HG03108 (cell line): ENCODE measurements at regions not wholly inside any gene's neighbourhood (a gene's known extent, or its start where the extent isn't known, plus 50 kb on each side); places are given as distances from the start of the nearest gene placed in this dataset.

Source experiments
- ATAC-seq: cut with Tn5 transposase; IDR thresholded peaks from one replicate; pipeline ENCODE4 v1.9.1; 2021; ENCODE audit warnings: moderate library complexity; ENCODE audit not compliant: unreplicated experiment

GRCh38 chr7:118013252-118014010 lies 140.2 kb upstream of the CTTNBP2 start:
- ATAC-seq: no peak

GRCh38 chr7:118022546-118022945 lies 149.3 kb upstream of the CTTNBP2 start:
- no peak for ATAC-seq

- ATAC-seq: no peak
Observed at GRCh38 chr7:118026791-118027190, 153.6 kb upstream of the CTTNBP2 start.

GRCh38 chr7:118028226-118028625 lies 155.0 kb upstream of the CTTNBP2 start:
- no peak for ATAC-seq

GRCh38 chr7:118029826-118030422 lies 154.0 kb upstream of the LSM8 start:
- ATAC-seq: no peak

- ATAC-seq: no peak
Observed at GRCh38 chr7:118033273-118033672, 150.7 kb upstream of the LSM8 start.

GRCh38 chr7:118039963-118040489 lies 143.9 kb upstream of the LSM8 start:
- ATAC-seq: no peak

- ATAC-seq: peak; percentile 79
Observed at GRCh38 chr7:118040562-118040961, 143.4 kb upstream of the LSM8 start.

- no peak for ATAC-seq
Observed at GRCh38 chr7:118041251-118041878, 142.6 kb upstream of the LSM8 start.

GRCh38 chr7:118045629-118046028 lies 138.3 kb upstream of the LSM8 start:
- no peak for ATAC-seq

- no peak for ATAC-seq
Observed at GRCh38 chr7:118046086-118046485, 137.9 kb upstream of the LSM8 start.

GRCh38 chr7:118046801-118047200 lies 137.2 kb upstream of the LSM8 start:
- no peak for ATAC-seq

GRCh38 chr7:118052336-118052735 lies 131.6 kb upstream of the LSM8 start:
- ATAC-seq: no peak

GRCh38 chr7:118053353-118053752 lies 130.6 kb upstream of the LSM8 start:
- ATAC-seq: no peak

- ATAC-seq: no peak
Observed at GRCh38 chr7:118054529-118054928, 129.4 kb upstream of the LSM8 start.

- ATAC-seq: no peak
Observed at GRCh38 chr7:118055647-118056046, 128.3 kb upstream of the LSM8 start.

- ATAC-seq: no peak
Observed at GRCh38 chr7:118057404-118057803, 126.6 kb upstream of the LSM8 start.

GRCh38 chr7:118059209-118059608 lies 124.8 kb upstream of the LSM8 start:
- ATAC-seq: no peak

GRCh38 chr7:118060692-118061091 lies 123.3 kb upstream of the LSM8 start:
- no peak for ATAC-seq

GRCh38 chr7:118061386-118061785 lies 122.6 kb upstream of the LSM8 start:
- no peak for ATAC-seq

GRCh38 chr7:118072893-118073674 lies 110.9 kb upstream of the LSM8 start:
- ATAC-seq: no peak
